Adrenal gland (tissue), 5 donors: ENCODE measurements at regions not wholly inside any gene's neighbourhood (a gene's known extent, or its start where the extent isn't known, plus 50 kb on each side); places are given as distances from the start of the nearest gene placed in this dataset.

Source experiments
- POLR2A ChIP-seq, 2 donors: fragments of 450-650 bp; IDR thresholded peaks; one replicate each; pipeline ENCODE4 v1.6.1; 2017; ENCODE audit warnings: antibody characterized with exemption in 2 of 2, mild to moderate bottlenecking in 2 of 2, moderate library complexity in 1 of 2
- TF ChIP-seq, protein P1 (sequence below), 6 experiments: fragments of 450-650 bp in 4 of 6; fragments of 200-600 bp in 2 of 6; sonication (generic) in 1 of 6; IDR thresholded peaks; 1 replicate in 5 of 6; 2 replicates in 1 of 6; pipeline versions ENCODE4 v1.5.1 to v1.8.0; 2016 to 2021; ENCODE audit warnings: antibody characterized with exemption in 6 of 6, mild to moderate bottlenecking in 2 of 6, moderate library complexity in 1 of 6
- donor health status: DM: no; HTN: no; CAD: no.

DNA sequence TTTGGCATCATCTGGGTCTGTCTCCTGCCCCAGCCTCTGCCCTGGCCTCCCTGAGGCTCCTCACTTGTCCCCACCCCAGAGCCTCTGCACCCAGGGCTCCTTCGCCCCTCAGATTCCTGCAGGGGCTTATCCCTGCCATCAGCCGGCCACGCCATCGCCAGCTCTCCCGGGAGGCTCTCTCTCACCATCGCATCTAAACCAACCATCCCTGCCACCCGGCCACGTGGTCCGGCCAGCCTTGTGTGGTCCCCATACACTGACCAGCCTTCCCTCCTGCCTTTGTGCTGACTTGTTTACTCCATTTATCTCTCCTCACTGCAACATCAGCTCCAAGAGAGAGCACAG lies 134.3 kb upstream of the IQSEC1 start:
- TF ChIP-seq, protein P1, sequence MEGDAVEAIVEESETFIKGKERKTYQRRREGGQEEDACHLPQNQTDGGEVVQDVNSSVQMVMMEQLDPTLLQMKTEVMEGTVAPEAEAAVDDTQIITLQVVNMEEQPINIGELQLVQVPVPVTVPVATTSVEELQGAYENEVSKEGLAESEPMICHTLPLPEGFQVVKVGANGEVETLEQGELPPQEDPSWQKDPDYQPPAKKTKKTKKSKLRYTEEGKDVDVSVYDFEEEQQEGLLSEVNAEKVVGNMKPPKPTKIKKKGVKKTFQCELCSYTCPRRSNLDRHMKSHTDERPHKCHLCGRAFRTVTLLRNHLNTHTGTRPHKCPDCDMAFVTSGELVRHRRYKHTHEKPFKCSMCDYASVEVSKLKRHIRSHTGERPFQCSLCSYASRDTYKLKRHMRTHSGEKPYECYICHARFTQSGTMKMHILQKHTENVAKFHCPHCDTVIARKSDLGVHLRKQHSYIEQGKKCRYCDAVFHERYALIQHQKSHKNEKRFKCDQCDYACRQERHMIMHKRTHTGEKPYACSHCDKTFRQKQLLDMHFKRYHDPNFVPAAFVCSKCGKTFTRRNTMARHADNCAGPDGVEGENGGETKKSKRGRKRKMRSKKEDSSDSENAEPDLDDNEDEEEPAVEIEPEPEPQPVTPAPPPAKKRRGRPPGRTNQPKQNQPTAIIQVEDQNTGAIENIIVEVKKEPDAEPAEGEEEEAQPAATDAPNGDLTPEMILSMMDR (IDR thresholded peaks at IDR 0.05): no peak
- TF ChIP-seq POLR2A (IDR thresholded peaks at IDR 0.05): no peak
